ENCODE measurements at regions not wholly inside any gene's neighbourhood (a gene's known extent, or its start where the extent isn't known, plus 50 kb on each side); places are given as distances from the start of the nearest gene placed in this dataset.

DNA sequence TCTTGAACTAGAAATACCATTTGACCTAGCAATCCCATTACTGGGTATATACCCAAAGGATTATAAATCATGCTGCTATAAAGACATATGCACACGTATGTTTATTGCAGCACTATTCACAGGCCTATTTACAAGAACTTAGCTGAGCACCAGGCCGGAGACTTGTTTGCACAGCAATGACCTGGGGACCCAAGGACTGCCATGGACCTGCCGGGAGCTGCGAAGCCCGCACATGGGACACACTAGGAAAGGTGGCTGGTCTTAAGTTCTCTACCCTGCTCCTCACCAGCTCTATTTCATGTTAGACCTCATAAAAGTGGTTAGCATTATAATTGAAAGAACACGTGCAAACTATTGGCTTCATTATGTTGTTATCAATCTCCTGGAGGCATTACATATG is 70.4 kb upstream of the CST7 start:
- CTCF ChIA-PET = no interaction called here
- Mint-ChIP-seq H3K9me3 (peaks cover 4% of the 10 kb centered on the region), H3K36me3 (ENCODE audit: low read depth) (no peaks in the 10 kb centered on the region), H3K4me3 (no peak overlapping the region), H3K4me1 (no peaks in the 10 kb centered on the region), H3K27ac (no peak overlapping the region), H3K27me3 (peaks cover 12% of the 10 kb centered on the region)
- DNase-seq (no peak), ATAC-seq (ENCODE audit: low read depth) (no peak)
- POLR2A ChIA-PET = no interaction called here
- intact Hi-C loops (cut with micrococcal nuclease) = no loop called here
- TF ChIP-seq, protein P1, sequence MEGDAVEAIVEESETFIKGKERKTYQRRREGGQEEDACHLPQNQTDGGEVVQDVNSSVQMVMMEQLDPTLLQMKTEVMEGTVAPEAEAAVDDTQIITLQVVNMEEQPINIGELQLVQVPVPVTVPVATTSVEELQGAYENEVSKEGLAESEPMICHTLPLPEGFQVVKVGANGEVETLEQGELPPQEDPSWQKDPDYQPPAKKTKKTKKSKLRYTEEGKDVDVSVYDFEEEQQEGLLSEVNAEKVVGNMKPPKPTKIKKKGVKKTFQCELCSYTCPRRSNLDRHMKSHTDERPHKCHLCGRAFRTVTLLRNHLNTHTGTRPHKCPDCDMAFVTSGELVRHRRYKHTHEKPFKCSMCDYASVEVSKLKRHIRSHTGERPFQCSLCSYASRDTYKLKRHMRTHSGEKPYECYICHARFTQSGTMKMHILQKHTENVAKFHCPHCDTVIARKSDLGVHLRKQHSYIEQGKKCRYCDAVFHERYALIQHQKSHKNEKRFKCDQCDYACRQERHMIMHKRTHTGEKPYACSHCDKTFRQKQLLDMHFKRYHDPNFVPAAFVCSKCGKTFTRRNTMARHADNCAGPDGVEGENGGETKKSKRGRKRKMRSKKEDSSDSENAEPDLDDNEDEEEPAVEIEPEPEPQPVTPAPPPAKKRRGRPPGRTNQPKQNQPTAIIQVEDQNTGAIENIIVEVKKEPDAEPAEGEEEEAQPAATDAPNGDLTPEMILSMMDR (IDR thresholded peaks at IDR 0.05) = no peak

- ATAC-seq (ENCODE audit: low read depth) (no peak), DNase-seq (no peak)
- peaks cover 4% of the 10 kb centered on the region for H3K27me3 Mint-ChIP-seq
- TF ChIP-seq, protein P1 (IDR thresholded peaks at IDR 0.05) = no peak
- CTCF ChIA-PET = no interaction called here
- H3K9me3 Mint-ChIP-seq = peaks cover 8% of the 10 kb centered on the region
- intact Hi-C loops (cut with micrococcal nuclease) = no loop called here
- no peaks in the 10 kb centered on the region for H3K36me3 Mint-ChIP-seq (ENCODE audit: low read depth)
- no peaks in the 10 kb centered on the region for H3K4me1 Mint-ChIP-seq
- H3K27ac Mint-ChIP-seq = no peak overlapping the region
- POLR2A ChIA-PET = no interaction called here
- no peak overlapping the region for H3K4me3 Mint-ChIP-seq
Measured at GRCh38 chr20:24879875-24880274, 69.2 kb upstream of the CST7 start.

DNA sequence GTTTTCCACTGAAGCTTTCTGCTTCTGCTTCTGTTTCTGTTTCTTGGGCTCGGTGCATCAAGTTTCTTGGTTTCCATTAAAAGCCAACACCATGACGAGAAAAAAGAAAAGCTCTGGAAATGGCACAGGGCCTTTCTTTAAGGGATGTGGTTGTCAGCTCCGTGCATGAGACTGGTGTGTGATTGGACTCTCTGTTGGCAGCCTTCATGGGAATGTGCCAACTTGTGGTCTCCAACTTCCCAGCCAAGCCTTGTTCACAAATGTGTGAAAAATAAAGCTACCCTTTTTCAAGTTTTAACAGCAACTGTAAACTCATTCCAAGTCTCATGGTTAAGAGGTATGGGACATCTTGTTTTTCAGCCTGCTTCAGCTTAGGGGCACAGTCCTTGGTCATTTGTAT is 68.7 kb upstream of the CST7 start:
- no peak for DNase-seq
- ATAC-seq (ENCODE audit: low read depth) = no peak
- TF ChIP-seq, protein P1 (IDR thresholded peaks at IDR 0.05) = no peak
- CTCF ChIA-PET = no interaction called here
- Mint-ChIP-seq H3K4me3 (no peak overlapping the region), H3K27me3 (peaks cover 4% of the 10 kb centered on the region), H3K27ac (no peak overlapping the region), H3K4me1 (no peaks in the 10 kb centered on the region), H3K36me3 (ENCODE audit: low read depth) (no peaks in the 10 kb centered on the region), H3K9me3 (peaks cover 8% of the 10 kb centered on the region)
- intact Hi-C loops (cut with micrococcal nuclease) = no loop called here
- POLR2A ChIA-PET = no interaction called here

GRCh38 chr20:24890286-24890685 is 58.8 kb upstream of the CST7 start:
- DNase-seq (no peak), ATAC-seq (ENCODE audit: low read depth) (no peak)
- POLR2A ChIA-PET = no interaction called here
- H3K4me3 Mint-ChIP-seq = no peak overlapping the region
- intact Hi-C loops (cut with micrococcal nuclease) = no loop called here
- H3K27ac Mint-ChIP-seq = no peak overlapping the region
- no peaks in the 10 kb centered on the region for H3K27me3 Mint-ChIP-seq
- H3K36me3 Mint-ChIP-seq (ENCODE audit: low read depth) = no peaks in the 10 kb centered on the region
- H3K4me1 Mint-ChIP-seq = no peaks in the 10 kb centered on the region
- H3K9me3 Mint-ChIP-seq = no peaks in the 10 kb centered on the region
- TF ChIP-seq, protein P1 (IDR thresholded peaks at IDR 0.05) = no peak
- CTCF ChIA-PET = no interaction called here

DNA sequence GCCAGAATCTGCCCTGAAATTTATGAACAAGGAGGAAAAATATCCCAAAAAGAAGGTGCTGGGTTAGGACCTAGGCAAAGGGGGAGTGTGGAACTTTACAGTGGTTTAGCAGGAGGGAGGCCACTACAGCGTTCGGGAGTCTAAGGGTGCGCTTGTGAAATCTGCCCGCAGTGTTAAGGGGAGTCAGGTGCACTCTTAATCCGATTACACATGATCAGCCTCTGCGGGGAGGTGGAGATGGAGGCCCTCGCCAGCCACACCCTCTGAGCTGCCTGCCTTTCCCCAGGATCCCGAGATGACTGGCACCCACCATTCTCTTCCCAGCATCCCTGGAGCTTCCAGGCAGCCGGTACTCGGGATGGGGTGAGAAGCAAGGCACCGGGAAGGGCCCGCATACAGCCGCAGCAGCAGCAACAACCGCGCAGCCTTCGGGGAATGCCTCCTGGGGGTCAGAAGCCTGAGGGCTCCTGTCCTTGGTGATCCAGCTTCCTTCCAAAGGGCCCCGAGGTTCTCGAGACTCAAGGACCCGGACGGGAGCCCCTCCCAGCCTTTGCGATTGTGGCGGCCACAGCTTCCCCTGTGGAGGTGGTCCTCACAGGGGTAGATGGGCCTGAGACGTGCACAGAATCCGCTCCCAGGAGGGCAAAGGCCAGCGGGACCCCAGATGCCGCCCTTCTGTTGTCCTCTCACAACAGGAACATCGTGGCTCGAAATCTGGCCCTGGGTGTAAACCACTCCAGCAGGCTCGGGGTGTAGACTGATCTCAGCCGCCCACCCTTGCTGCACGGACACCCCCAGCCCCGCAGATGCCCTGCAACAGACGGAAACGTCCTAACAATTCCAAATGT is 57.3 kb upstream of the CST7 start:
- Mint-ChIP-seq H3K27ac (no peak overlapping the region), H3K4me3 (no peak overlapping the region), H3K4me1 (no peaks in the 10 kb centered on the region), H3K36me3 (ENCODE audit: low read depth) (no peaks in the 10 kb centered on the region), H3K27me3 (no peaks in the 10 kb centered on the region), H3K9me3 (no peaks in the 10 kb centered on the region)
- intact Hi-C loops (cut with micrococcal nuclease) = no loop called here
- DNase-seq = no peak
- CTCF ChIA-PET = no interaction called here
- no peak for ATAC-seq (ENCODE audit: low read depth)
- POLR2A ChIA-PET = no interaction called here
- TF ChIP-seq, protein P1 (IDR thresholded peaks at IDR 0.05) = no peak
